WTC11 (cell line): ENCODE measurements at regions not wholly inside any gene's neighbourhood (a gene's known extent, or its start where the extent isn't known, plus 50 kb on each side); places are given as distances from the start of the nearest gene placed in this dataset.

Experiments
- ATAC-seq: fragments of 200-7000 bp; cut with Tn5 transposase; 2 replicates; pipeline ENCODE4 v1.10.0; 2021; ENCODE audit warnings: mild to moderate bottlenecking, moderate library complexity
- CTCF ChIA-PET: fragments of 300-600 bp; sonication (Branson Sonifier 250); formaldehyde crosslinking; loops from one replicate; lab custom pipeline; 2021; ENCODE audit warnings: antibody characterized with exemption; lab: Charles Lee
- POLR2A ChIA-PET: fragments of 350-600 bp; sonication (Branson Sonifier 250); formaldehyde crosslinking; loops from one replicate; lab custom pipeline; 2021; ENCODE audit warnings: antibody characterized with exemption; lab: Charles Lee
- DNase-seq: peaks from one replicate; pipeline ENCODE4 v3.0.0; 2021; ENCODE audit warnings: low spot score
- H3K27ac Mint-ChIP-seq: 2 replicates; pipeline ENCODE4 v1.8.0; 2021; ENCODE audit warnings: mixed read lengths
- H3K27me3 Mint-ChIP-seq: 2 replicates; pipeline ENCODE4 v1.8.0; 2021; ENCODE audit warnings: low read depth, mild to moderate bottlenecking, moderate library complexity, mixed read lengths
- H3K36me3 Mint-ChIP-seq: 2 replicates; pipeline ENCODE4 v1.8.0; 2021; ENCODE audit warnings: mixed read lengths
- H3K4me1 Mint-ChIP-seq: 2 replicates; pipeline ENCODE4 v1.8.0; 2022; ENCODE audit warnings: mixed read lengths
- H3K4me3 Mint-ChIP-seq: 2 replicates; pipeline ENCODE4 v1.8.0; 2021; ENCODE audit warnings: mild to moderate bottlenecking, moderate library complexity, mixed read lengths
- H3K9me3 Mint-ChIP-seq: 2 replicates; pipeline ENCODE4 v1.8.0; 2021; ENCODE audit warnings: mixed read lengths
- ATF1 ChIP-seq: sonication (generic); formaldehyde crosslinking; IDR thresholded peaks from 2 replicates; pipeline ENCODE4 v1.8.1; 2023; ENCODE audit warnings: mild to moderate bottlenecking, moderate library complexity, missing genetic modification reagents
- CREB1 ChIP-seq: sonication (generic); formaldehyde crosslinking; IDR thresholded peaks from 2 replicates; pipeline ENCODE4 v1.8.0; 2023; ENCODE audit warnings: mild to moderate bottlenecking, missing genetic modification reagents
- GTF2I ChIP-seq: fragments of 250-450 bp; sonication (Bioruptor Pico); conservative IDR thresholded peaks from 2 replicates; pipeline ENCODE4 v1.4.0; 2021; ENCODE audit warnings: mild to moderate bottlenecking
- IRF2 ChIP-seq: sonication (generic); formaldehyde crosslinking; IDR thresholded peaks from 2 replicates; pipeline ENCODE4 v1.8.0; 2022; ENCODE audit warnings: low read depth, missing genetic modification reagents, borderline replicate concordance
- JAZF1 ChIP-seq: fragments of 250-450 bp; sonication (Bioruptor Pico); IDR thresholded peaks from 2 replicates; pipeline ENCODE4 v1.9.0; 2021; ENCODE audit warnings: moderate library complexity, mild to moderate bottlenecking, inconsistent platforms
- KAT7 ChIP-seq: sonication (generic); formaldehyde crosslinking; IDR thresholded peaks from 2 replicates; pipeline ENCODE4 v1.8.1; 2023; ENCODE audit warnings: missing genetic modification reagents, mild to moderate bottlenecking, borderline replicate concordance
- NR3C1 ChIP-seq: sonication (generic); formaldehyde crosslinking; conservative IDR thresholded peaks from 2 replicates; pipeline ENCODE4 v1.8.1; 2023; ENCODE audit warnings: low read depth, mild to moderate bottlenecking, missing genetic modification reagents
- SOX15 ChIP-seq: fragments of 250-450 bp; sonication (Bioruptor Pico); IDR thresholded peaks from 2 replicates; pipeline ENCODE4 v1.9.0; 2021; ENCODE audit warnings: mild to moderate bottlenecking
- ZBTB21 ChIP-seq: sonication (generic); formaldehyde crosslinking; IDR thresholded peaks from 2 replicates; pipeline ENCODE4 v1.8.1; 2023; ENCODE audit warnings: mild to moderate bottlenecking, missing genetic modification reagents, borderline replicate concordance
- ZNF416 ChIP-seq: fragments of 250-450 bp; sonication (Bioruptor Pico); IDR thresholded peaks from 2 replicates; pipeline ENCODE4 v1.9.0; 2021; ENCODE audit warnings: mild to moderate bottlenecking, inconsistent platforms
- ZNF423 ChIP-seq: fragments of 250-450 bp; sonication (Bioruptor Pico); IDR thresholded peaks from 2 replicates; pipeline ENCODE4 v2.1.2; 2022; ENCODE audit warnings: mild to moderate bottlenecking, moderate library complexity
- TF ChIP-seq, protein P1 (sequence below): sonication (generic); formaldehyde crosslinking; IDR thresholded peaks from 2 replicates; pipeline ENCODE4 v1.8.1; 2022; ENCODE audit warnings: low read depth, missing genetic modification reagents, borderline replicate concordance
- TF ChIP-seq, protein P2 (sequence below): sonication (generic); formaldehyde crosslinking; IDR thresholded peaks from 2 replicates; pipeline ENCODE4 v1.8.1; 2023; ENCODE audit warnings: mild to moderate bottlenecking, missing genetic modification reagents, moderate library complexity
- TF ChIP-seq, protein P3 (sequence below): fragments of 250-450 bp; sonication (Bioruptor Pico); IDR thresholded peaks from 2 replicates; pipeline ENCODE4 v1.9.0; 2021; ENCODE audit warnings: mild to moderate bottlenecking, borderline replicate concordance
- TF ChIP-seq, protein P4 (sequence below): sonication (generic); formaldehyde crosslinking; IDR thresholded peaks from 2 replicates; pipeline ENCODE4 v1.8.0; 2022; ENCODE audit warnings: mild to moderate bottlenecking, missing genetic modification reagents
- TF ChIP-seq, protein P5 (sequence below): fragments of 200-600 bp; IDR thresholded peaks from 2 replicates; pipeline ENCODE4 v1.8.0; 2022; ENCODE audit warnings: antibody characterized with exemption
- TF ChIP-seq, protein P6 (sequence below): sonication (generic); formaldehyde crosslinking; IDR thresholded peaks from 2 replicates; pipeline ENCODE4 v1.8.0; 2022; ENCODE audit warnings: mild to moderate bottlenecking, missing genetic modification reagents
- TF ChIP-seq, protein P7 (sequence below): sonication (generic); formaldehyde crosslinking; IDR thresholded peaks from 2 replicates; pipeline ENCODE4 v1.8.0; 2023; ENCODE audit warnings: mild to moderate bottlenecking, missing genetic modification reagents

DNA sequence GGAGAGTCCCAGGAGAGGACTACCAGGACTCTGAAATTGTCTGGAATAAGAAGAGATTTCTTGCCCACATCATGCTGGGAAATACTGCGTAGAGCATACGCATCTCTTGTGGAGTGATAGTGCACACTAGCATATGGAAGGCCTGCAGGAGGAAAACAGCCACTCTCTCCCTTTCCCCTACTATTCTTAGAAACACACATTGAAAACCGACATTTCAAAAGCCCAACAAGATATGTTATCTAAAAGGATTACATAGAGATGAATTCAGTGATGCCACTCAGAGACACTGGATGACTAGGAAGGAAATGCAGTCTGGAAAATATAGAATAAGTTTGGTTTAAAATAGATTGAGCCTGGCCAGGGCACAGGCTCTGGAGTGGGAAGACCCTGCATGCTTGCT lies 388.7 kb upstream of the NBEA start:
- peaks cover 4% of the 10 kb centered on the region; the same call in 1 of the 2 replicates for H3K4me1 Mint-ChIP-seq
- ChIA-PET CTCF (no interaction called here), POLR2A (no interaction called here)
- no peak for ATAC-seq
- no peaks in the 10 kb centered on the region for H3K27me3 Mint-ChIP-seq
- no peak for DNase-seq
- peaks cover 3% of the 10 kb centered on the region for H3K9me3 Mint-ChIP-seq
- TF ChIP-seq, protein P1, sequence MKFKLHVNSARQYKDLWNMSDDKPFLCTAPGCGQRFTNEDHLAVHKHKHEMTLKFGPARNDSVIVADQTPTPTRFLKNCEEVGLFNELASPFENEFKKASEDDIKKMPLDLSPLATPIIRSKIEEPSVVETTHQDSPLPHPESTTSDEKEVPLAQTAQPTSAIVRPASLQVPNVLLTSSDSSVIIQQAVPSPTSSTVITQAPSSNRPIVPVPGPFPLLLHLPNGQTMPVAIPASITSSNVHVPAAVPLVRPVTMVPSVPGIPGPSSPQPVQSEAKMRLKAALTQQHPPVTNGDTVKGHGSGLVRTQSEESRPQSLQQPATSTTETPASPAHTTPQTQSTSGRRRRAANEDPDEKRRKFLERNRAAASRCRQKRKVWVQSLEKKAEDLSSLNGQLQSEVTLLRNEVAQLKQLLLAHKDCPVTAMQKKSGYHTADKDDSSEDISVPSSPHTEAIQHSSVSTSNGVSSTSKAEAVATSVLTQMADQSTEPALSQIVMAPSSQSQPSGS (CRISPR knock-in tag): no peak
- no peak for TF ChIP-seq NR3C1 (CRISPR knock-in tag)
- no peak for TF ChIP-seq JAZF1
- TF ChIP-seq, protein P2, sequence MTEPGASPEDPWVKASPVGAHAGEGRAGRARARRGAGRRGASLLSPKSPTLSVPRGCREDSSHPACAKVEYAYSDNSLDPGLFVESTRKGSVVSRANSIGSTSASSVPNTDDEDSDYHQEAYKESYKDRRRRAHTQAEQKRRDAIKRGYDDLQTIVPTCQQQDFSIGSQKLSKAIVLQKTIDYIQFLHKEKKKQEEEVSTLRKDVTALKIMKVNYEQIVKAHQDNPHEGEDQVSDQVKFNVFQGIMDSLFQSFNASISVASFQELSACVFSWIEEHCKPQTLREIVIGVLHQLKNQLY: no peak
- no peak for TF ChIP-seq ZNF416 (CRISPR knock-in tag)
- TF ChIP-seq, protein P3, sequence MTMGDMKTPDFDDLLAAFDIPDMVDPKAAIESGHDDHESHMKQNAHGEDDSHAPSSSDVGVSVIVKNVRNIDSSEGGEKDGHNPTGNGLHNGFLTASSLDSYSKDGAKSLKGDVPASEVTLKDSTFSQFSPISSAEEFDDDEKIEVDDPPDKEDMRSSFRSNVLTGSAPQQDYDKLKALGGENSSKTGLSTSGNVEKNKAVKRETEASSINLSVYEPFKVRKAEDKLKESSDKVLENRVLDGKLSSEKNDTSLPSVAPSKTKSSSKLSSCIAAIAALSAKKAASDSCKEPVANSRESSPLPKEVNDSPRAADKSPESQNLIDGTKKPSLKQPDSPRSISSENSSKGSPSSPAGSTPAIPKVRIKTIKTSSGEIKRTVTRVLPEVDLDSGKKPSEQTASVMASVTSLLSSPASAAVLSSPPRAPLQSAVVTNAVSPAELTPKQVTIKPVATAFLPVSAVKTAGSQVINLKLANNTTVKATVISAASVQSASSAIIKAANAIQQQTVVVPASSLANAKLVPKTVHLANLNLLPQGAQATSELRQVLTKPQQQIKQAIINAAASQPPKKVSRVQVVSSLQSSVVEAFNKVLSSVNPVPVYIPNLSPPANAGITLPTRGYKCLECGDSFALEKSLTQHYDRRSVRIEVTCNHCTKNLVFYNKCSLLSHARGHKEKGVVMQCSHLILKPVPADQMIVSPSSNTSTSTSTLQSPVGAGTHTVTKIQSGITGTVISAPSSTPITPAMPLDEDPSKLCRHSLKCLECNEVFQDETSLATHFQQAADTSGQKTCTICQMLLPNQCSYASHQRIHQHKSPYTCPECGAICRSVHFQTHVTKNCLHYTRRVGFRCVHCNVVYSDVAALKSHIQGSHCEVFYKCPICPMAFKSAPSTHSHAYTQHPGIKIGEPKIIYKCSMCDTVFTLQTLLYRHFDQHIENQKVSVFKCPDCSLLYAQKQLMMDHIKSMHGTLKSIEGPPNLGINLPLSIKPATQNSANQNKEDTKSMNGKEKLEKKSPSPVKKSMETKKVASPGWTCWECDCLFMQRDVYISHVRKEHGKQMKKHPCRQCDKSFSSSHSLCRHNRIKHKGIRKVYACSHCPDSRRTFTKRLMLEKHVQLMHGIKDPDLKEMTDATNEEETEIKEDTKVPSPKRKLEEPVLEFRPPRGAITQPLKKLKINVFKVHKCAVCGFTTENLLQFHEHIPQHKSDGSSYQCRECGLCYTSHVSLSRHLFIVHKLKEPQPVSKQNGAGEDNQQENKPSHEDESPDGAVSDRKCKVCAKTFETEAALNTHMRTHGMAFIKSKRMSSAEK: no peak
- no peak for TF ChIP-seq CREB1
- H3K27ac Mint-ChIP-seq: no peak overlapping the region
- no peak overlapping the region for H3K4me3 Mint-ChIP-seq
- no peaks in the 10 kb centered on the region for H3K36me3 Mint-ChIP-seq

DNA sequence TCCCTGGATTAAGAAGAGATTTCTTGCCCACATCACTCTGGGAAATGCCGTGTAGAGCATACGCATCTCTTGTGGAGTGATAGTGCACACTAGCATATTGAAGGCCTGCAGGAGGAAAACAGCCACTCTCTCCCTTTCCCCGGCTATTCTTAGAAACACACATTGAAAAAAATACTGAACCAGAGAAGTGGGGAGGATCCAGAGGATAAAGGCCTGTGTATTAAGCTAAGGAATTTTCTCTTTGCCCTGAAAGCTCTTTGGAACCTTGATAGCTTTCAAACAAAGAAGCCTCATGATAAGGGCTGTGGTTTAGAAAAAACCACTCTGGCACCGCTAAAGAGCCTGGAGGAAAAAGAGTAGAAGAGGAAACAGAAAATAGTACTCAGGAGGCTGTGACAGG lies 386.1 kb upstream of the NBEA start:
- DNase-seq (no peak), ATAC-seq (no peak)
- peaks cover 3% of the 10 kb centered on the region for H3K9me3 Mint-ChIP-seq
- H3K36me3 Mint-ChIP-seq: no peaks in the 10 kb centered on the region
- peaks cover 4% of the 10 kb centered on the region; the same call in 1 of the 2 replicates for H3K4me1 Mint-ChIP-seq
- no peaks in the 10 kb centered on the region for H3K27me3 Mint-ChIP-seq
- H3K27ac Mint-ChIP-seq: no peak overlapping the region
- H3K4me3 Mint-ChIP-seq: no peak overlapping the region
- TF ChIP-seq, protein P4, sequence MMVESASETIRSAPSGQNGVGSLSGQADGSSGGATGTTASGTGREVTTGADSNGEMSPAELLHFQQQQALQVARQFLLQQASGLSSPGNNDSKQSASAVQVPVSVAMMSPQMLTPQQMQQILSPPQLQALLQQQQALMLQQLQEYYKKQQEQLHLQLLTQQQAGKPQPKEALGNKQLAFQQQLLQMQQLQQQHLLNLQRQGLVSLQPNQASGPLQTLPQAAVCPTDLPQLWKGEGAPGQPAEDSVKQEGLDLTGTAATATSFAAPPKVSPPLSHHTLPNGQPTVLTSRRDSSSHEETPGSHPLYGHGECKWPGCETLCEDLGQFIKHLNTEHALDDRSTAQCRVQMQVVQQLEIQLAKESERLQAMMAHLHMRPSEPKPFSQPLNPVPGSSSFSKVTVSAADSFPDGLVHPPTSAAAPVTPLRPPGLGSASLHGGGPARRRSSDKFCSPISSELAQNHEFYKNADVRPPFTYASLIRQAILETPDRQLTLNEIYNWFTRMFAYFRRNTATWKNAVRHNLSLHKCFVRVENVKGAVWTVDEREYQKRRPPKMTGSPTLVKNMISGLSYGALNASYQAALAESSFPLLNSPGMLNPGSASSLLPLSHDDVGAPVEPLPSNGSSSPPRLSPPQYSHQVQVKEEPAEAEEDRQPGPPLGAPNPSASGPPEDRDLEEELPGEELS: no peak
- TF ChIP-seq GTF2I (CRISPR knock-in tag) (no peak), NR3C1 (CRISPR knock-in tag) (no peak), IRF2 (CRISPR knock-in tag) (no peak), ZNF423 (CRISPR knock-in tag) (no peak)
- TF ChIP-seq, protein P5, sequence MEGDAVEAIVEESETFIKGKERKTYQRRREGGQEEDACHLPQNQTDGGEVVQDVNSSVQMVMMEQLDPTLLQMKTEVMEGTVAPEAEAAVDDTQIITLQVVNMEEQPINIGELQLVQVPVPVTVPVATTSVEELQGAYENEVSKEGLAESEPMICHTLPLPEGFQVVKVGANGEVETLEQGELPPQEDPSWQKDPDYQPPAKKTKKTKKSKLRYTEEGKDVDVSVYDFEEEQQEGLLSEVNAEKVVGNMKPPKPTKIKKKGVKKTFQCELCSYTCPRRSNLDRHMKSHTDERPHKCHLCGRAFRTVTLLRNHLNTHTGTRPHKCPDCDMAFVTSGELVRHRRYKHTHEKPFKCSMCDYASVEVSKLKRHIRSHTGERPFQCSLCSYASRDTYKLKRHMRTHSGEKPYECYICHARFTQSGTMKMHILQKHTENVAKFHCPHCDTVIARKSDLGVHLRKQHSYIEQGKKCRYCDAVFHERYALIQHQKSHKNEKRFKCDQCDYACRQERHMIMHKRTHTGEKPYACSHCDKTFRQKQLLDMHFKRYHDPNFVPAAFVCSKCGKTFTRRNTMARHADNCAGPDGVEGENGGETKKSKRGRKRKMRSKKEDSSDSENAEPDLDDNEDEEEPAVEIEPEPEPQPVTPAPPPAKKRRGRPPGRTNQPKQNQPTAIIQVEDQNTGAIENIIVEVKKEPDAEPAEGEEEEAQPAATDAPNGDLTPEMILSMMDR: no peak
- ChIA-PET CTCF (no interaction called here), POLR2A (no interaction called here)

DNA sequence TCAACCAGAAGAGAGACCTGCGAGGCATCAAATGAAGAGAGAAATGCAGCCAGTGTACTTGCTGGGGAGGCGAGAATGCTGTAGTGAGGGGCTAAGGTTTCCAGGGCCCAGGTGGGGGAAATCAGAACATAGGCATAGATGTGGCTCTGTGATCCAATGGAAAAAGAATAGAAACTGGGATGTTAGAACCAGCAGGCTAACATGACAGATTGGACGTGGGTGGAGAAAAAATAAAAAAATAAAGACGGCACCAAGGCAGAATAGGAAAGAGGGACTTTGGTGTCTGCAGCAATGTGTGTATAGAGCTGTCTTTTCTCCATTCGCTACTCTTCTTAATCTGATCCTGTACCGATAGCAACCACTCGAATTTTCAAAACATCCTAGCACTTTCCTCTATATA lies 381.0 kb upstream of the NBEA start:
- Mint-ChIP-seq H3K27me3 (no peaks in the 10 kb centered on the region; the same call in 1 of the 2 replicates), H3K36me3 (no peaks in the 10 kb centered on the region), H3K27ac (no peak overlapping the region), H3K4me1 (peaks cover 4% of the 10 kb centered on the region; the same call in 1 of the 2 replicates), H3K4me3 (no peak overlapping the region), H3K9me3 (peaks cover 4% of the 10 kb centered on the region; the same call in 1 of the 2 replicates)
- DNase-seq: no peak
- ChIA-PET POLR2A (no interaction called here), CTCF (interaction anchor here (0.6 kb wide), 1 partner anchor 604 kb away, joined by 3 read pairs; no protein-coding TSS in a partner anchor)
- no peak for ATAC-seq
- TF ChIP-seq SOX15 (CRISPR knock-in tag) (no peak), IRF2 (CRISPR knock-in tag) (no peak), KAT7 (CRISPR knock-in tag) (no peak), ATF1 (CRISPR knock-in tag) (no peak), ZBTB21 (CRISPR knock-in tag) (no peak)
- TF ChIP-seq, protein P6, sequence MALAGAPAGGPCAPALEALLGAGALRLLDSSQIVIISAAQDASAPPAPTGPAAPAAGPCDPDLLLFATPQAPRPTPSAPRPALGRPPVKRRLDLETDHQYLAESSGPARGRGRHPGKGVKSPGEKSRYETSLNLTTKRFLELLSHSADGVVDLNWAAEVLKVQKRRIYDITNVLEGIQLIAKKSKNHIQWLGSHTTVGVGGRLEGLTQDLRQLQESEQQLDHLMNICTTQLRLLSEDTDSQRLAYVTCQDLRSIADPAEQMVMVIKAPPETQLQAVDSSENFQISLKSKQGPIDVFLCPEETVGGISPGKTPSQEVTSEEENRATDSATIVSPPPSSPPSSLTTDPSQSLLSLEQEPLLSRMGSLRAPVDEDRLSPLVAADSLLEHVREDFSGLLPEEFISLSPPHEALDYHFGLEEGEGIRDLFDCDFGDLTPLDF (CRISPR knock-in tag): no peak
- TF ChIP-seq, protein P7, sequence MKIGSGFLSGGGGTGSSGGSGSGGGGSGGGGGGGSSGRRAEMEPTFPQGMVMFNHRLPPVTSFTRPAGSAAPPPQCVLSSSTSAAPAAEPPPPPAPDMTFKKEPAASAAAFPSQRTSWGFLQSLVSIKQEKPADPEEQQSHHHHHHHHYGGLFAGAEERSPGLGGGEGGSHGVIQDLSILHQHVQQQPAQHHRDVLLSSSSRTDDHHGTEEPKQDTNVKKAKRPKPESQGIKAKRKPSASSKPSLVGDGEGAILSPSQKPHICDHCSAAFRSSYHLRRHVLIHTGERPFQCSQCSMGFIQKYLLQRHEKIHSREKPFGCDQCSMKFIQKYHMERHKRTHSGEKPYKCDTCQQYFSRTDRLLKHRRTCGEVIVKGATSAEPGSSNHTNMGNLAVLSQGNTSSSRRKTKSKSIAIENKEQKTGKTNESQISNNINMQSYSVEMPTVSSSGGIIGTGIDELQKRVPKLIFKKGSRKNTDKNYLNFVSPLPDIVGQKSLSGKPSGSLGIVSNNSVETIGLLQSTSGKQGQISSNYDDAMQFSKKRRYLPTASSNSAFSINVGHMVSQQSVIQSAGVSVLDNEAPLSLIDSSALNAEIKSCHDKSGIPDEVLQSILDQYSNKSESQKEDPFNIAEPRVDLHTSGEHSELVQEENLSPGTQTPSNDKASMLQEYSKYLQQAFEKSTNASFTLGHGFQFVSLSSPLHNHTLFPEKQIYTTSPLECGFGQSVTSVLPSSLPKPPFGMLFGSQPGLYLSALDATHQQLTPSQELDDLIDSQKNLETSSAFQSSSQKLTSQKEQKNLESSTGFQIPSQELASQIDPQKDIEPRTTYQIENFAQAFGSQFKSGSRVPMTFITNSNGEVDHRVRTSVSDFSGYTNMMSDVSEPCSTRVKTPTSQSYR (CRISPR knock-in tag): no peak
